DMS 273 (cell line): ENCODE measurements at regions not wholly inside any gene's neighbourhood (a gene's known extent, or its start where the extent isn't known, plus 50 kb on each side); places are given as distances from the start of the nearest gene placed in this dataset.
"Not testable (repeated sequence)": the region's sequence is repeated elsewhere in the genome, so short reads cannot be mapped to it uniquely, and the experiment has no call there.

ENCODE experiments used
- DNase-seq: peaks from one replicate; lab custom pipeline; 2025; ENCODE audit not compliant: unreplicated experiment; lab: John Stamatoyannopoulos, UW

DNA sequence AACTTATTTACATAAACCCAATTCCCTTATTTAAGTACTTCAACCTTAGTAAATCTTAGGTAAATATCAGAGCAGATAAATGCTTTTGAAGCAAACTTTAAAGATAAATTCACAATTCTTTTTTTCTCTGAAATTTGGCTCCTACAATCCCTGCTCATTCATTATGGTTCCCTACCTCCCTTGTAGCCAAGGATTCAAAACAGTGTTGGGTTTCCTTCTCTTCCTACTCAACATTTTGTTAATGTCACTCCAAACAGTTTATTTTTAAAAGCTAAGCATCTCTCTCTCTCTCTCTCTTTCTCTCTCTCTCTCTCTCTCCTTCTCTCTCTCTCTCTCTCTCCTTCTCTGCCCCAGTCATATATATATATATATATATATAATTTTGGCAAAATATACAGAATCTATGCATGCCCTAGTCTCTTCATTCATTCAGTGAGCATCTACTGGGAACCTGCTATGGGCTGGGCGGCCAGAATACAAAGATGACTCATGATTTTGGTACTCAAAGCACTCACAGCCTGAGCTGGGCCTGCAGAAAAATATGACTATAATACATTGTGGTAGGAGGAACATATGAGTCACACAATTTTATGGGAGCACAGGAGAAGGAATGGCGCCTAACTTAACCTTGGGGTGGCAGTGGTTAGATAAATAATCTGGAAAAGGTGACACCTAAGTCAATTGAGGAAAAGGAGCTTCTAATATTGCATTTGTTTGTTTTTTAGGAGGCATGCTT is 123.7 kb upstream of the DHRS4 start:
- DNase-seq = no peak

DNA sequence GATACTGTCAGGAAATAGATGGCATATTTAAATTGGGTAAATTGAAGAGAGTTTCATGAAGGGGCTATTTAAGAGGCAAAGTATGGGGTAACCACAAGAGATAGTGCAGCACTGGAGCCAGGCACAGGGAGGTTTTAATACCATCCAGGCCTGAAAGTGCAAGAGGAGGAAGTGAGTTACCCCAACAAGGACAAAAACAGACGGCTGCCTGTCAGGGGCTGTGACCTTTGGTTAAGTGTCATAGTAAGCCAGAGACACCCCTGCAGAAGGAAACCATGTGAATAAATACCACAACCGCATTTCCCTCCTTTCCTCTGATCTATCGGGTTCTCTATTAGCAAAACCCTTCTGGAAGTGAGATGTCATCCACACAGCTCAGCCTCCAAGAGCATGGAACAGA is 122.0 kb upstream of the DHRS4 start:
- DNase-seq = no peak

DNA sequence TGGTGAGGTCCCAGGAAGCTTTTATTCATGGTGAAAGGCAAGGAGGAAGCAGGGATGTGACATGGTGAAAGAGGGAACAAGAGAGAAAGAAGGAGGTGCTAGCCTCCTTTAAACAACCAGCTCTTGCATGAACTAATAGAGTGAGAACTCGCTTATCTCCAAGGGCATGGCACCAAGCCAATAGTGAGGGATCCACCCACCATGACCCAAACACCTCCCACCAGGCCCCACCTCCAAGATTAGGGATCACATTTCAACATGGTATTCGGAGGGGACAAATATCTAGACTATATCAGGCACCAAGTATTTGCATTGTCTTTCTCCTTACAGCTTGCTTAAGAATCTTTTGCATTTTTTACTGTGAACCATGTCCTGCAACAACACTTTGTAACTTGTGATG is 91.9 kb upstream of the DHRS4 start:
- peak; percentile 72 for DNase-seq

DNA sequence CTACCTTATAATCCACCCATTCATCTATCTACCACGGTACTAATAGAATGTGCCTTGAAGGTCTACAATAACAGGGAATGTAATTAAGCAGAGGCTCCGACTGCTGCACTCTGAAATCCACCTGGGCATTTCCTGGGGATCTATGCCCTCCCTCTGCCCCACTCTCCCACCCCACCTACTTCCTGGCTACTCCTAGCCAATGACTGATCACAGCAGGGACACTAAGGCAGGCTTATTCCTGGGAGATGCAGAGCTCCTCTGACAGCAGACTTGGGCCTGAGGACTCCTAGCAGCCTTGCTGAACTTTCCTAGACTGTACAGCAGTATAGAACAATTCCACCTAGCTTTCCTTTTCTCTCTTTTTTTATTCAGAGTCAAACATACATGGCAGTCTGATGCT is 91.1 kb upstream of the DHRS4 start:
- no peak for DNase-seq

DNA sequence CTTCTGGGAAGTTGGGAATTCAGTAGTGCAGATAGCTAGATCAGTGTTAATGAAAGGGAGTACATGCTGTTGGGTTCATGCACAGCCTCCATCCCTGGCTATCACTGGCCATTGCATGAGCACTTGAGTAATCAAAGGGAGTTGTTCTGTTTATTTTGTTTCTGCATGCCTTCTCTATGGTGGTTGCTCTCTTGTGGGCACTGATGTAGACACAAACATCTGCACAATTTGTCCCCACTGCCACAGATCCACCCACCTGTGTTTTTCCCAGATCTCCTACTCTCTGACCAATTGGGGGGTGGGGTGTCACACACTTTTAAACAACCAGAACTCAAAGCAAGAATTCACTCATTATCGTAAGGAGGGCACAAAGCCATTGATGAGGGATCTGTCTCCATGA is 89.7 kb upstream of the DHRS4 start:
- DNase-seq = no peak

DNA sequence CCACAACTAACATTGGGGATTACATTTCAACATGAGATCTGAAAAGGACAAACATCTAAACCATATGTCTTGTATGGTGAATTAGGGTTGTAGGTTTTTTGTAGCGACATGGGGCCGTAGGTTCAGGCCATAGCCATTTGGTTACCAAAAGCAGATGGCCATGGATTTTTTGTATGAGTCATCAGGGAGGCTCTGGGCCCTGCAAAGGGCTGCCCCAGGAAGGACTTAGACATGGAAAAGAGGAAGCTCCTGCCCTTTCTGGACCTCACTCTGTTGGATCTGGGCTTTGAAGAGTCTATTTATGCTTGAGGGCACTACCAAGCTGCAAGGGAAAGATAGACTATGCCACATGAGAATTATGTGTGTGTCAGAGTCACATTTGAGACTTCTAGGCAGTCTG is 89.3 kb upstream of the DHRS4 start:
- DNase-seq = peak; percentile 69

DNA sequence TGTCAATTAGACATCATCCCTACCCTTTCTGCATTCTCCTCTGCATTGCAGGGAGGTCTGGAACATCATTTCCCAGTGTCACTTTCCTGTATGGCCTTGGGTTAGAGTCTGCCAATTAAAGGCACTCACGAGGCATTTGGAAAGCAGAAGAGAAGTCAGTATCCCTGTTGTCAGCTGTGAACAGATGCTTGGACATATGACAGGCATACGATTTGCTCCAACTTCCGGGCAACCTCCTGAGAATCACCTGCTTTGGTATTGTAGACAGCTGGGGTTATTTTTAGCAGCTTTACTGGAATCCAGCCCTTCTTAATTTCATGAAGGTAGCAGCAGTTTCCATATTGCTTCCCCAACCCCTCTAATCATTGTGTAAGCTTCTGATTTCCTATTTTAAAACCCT is 88.7 kb upstream of the DHRS4 start:
- DNase-seq = peak; percentile 82

DNA sequence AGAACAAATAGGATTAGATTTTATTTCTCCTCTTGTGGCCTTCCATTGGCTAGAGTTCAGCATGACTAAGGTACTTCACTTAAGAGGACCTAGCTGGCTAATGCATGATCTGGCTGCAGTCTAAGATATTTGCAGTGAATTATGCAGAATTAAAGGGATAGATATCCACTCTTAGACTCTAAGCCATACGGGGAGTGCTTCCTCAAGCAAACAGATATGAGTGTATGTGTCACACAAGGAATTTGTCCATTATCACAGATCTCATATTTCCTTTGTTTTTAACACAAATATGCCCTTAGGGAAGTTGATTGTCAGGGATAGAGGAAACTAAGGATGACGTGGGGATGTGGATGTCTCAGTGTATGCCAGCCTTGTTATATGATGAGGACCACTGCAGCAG is 88.1 kb upstream of the DHRS4 start:
- DNase-seq = peak; percentile 38

DNA sequence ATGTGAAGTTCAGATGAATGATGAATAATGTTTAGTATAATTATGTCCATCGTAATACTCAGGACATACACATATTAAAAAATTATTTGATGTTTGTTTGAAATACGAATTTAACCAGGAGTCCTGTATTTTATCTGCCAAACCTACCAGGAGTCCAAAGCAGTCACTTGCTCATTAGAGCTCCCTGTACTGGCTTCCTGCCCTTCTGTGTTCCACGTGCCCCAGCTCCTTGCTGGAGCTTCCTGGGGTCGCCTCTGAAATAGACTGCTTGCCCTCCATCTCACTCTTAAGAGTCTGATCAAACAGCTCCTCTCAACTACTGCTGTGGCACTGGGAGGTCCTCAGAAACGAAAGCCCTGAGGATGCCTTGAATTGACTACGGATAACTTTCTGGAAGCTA is 87.3 kb upstream of the DHRS4 start:
- DNase-seq = no peak

DNA sequence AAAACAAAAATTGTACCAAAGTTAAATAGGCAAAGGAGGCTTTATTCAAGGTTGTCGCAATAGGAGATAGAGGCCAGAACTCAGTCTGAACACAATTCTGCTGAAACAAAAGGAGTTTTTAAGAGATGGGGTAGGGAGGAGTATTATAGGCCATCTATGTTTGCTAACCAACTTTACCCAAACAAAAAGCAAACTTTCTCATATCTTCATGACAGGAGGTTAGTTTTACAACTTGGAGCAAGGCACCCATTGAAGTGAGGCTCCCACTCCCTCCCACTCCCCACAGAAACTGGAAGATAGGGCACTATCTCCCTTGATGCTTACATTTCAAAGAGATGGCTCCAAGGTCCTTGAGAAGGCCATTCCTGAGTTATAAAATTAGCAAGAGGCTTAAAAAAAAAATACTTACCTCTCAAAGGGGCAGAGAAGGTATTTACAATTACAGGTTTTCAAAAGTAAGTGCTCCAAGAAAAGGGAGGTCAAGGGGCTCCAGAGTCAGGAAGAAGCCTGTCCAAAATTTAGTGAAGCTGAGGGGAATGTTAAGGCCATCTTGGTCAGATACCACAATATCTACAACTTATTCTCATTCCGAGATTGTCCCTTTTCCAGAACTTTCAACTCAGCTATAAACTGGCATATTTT is 84.4 kb upstream of the DHRS4 start:
- no peak for DNase-seq

DNA sequence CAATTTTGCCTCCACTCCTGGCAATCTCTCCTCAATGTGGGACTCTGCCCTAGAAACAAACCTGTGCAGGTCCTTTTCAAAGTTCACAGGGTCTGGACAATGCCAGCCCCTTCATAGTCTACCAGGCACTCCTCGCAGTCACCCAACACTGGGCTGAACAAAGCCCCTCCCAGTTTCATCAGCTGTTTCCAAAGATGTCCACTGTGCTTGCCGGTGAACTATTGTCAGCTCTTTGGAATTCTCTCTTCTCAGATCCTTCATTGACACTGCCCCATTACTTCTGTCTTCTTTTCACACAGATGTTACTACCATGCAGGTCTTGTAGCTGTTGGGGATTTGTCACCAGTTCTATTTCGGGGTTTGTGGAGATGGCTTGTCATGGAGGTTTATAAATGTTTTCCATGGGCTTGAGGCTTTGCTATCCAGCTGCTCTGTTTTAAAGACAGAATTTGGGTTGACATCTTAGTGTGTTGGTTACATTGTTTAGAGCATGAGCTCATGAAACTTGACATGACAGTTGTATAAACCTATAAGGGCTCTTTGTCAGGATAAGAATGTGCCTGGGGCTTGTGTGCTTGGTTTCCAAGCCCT is 77.3 kb upstream of the DHRS4 start:
- DNase-seq = no peak

DNA sequence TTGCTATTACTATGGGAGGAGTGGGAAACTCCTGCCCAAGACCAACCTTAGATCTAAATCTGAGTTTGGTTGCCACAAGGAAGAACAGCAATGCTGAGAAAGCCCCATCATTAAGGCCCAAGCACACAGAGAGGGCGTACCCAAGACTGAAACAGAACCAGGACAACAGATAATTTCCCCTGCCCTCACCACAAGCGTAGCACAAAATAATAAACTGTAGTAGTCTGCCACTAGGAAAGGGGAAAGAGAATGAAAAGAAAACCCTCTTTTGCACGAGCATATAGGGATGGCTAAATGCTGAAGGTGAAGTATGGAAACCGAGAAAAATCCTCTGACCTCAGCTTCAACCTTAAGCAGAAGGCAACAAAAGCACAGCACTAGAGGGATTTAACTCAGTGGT is 76.5 kb upstream of the DHRS4 start:
- no peak for DNase-seq

DNA sequence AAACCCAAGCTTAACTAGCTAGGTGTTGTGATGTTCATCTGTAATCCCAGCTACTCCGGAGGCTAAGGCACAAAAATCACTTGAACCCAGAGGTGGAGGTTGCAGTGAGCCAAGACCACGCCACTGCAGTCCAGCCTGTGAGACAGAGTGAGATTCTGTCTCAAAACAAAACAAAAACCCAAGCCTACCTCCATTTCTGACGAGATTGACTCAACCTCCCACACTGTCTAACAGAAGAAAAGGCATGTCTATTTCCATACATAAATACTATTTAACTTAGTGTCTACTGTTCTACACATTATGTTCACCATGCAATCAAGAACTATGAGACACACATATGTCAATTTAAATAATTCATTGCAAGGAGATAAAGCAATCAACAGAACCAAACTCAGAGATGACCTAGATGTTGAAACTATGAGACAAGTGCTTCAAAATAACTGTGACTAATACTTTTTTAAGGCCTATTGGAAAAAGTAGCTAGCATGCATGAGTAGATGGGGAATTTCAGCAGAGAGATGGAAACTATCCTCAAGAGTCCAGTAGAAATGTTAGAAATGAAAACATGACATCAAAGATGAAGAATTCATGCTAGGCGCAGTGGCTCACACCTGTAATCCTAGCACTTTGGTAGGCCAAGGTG is 75.9 kb upstream of the DHRS4 start:
- no peak for DNase-seq

DNA sequence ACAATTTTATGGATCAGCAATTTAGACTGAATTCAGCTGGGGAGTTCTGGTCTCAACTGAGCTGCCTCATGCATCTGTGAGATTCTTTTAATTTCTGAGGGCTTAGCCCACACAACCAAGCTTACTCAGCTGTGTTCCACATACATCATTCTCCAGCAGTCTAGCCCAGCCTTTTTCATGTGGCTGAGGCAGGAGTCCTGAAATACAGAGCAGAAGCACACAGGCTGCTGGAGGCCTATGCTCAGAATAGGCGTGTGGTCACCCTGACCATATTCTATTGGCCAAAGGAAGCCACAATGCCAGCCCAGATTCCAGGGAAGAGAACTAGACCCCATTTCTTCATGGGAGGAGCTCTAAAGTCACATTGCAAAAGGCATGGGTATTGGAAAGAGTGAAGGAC is 72.3 kb upstream of the DHRS4 start:
- no peak for DNase-seq

DNA sequence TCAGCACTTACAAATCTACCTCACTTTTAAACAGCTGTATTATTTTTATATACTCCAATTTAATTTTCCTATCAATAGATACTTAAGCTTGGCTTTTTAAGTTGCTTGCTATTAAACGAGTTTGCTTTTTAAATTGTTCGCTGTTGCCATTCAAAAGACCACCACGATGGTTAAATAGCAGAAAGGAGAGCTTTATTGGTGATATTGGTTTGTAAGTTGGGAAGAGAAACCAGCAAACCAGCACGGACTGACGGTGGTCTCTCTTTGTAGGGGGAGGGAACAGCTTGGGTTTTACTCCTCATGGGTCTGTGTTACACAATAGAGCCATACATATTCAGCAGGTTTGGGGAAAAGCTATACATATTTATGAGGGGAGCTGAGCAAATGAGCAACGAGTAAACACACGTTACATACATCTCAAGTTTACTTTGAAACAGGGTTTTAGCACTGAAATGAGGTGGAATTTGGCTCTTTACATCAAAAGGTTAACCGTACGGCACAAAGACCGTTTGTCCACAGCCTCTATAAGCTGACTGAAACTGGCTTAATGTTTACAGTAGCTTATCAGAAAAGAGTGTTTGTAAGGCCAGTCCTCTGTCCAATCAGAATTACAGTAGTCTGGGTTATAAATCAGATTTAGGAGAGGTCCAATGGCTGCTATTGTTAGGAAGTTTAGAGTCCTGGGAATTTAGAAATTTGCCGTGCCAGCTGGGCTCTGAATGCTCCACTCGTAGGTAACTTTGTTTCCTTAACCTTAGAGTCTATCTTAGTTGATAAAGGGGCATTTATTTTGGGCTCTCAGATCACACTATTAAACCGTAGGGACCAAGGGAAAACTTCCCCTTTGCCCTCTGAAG is 69.7 kb upstream of the DHRS4 start:
- peak; percentile 57 for DNase-seq

DNA sequence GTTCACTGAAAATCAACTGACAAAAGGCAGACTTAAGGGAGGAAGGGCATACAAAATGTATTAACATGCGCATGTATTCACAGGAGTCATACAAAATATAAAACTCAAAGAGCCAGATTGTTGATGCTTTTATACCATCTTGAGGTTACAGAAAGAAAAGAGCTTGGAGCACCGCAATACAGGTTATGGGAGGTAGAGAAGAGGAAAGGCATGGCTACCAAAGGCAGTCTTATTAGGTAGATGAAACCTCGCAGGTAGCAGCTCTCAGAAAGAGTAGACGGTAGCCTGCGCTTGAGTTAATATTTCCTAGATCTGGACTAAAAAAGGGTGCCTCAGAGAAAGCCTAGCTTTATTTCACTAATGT is 69.0 kb upstream of the DHRS4 start:
- DNase-seq = peak; percentile 48

DNA sequence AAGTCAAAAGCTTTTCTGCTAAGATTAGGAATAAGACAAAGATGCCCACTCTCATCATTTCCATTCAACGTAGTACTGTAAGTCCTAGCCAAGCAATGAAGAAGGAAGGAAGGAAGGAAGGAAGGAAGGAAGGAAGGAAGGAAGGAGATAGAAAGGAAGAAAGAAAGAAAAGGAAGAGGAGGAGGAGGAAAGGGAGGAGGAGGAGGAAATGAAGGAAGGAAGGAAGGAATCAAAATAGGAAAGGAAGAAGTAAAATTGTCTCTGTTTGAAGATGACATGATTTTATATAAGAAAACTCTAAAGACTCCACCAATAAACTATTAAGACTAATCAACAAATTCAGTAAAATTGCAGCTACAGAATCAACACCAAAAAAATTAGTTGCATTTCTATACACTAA is 66.0 kb upstream of the DHRS4 start:
- no peak for DNase-seq

DNA sequence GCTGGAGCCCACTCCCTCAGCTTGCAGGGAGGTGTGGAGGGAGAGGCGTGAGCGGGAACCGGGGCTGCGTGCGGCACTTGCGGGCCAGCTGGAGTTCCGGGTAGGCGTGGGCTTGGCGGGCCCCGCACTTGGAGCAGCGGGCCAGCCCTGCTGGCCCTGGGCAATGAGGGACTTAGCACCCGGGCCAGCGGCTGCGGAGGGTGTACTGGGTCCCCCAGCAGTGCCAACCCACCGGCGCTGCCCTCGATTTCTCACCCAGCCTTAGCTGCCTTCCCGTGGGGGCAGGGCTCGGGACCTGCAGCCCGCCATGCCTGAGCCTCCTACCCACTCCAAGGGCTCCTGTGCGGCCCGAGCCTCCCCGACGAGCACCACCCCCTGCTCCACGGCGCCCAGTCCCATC is 61.9 kb upstream of the DHRS4 start:
- DNase-seq = not testable (repeated sequence)

DNA sequence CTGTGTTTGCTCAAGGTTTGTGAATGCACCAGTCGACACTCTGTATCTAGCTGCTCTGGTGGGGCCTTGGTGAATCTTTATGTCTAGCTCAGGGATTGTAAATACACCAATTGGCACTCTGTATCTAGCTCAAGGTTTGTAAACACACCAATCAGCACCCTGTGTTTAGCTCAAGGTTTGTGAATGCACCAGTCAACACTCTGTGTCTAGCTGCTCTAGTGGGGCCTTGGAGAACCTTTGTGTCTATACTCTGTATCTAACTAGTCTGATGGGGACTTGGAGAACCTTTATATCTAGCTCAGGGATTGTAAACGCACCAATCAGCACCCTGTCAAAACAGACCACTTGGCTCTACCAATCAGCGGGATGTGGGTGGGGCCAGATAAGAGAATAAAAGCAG is 61.3 kb upstream of the DHRS4 start:
- DNase-seq = not testable (repeated sequence)

DNA sequence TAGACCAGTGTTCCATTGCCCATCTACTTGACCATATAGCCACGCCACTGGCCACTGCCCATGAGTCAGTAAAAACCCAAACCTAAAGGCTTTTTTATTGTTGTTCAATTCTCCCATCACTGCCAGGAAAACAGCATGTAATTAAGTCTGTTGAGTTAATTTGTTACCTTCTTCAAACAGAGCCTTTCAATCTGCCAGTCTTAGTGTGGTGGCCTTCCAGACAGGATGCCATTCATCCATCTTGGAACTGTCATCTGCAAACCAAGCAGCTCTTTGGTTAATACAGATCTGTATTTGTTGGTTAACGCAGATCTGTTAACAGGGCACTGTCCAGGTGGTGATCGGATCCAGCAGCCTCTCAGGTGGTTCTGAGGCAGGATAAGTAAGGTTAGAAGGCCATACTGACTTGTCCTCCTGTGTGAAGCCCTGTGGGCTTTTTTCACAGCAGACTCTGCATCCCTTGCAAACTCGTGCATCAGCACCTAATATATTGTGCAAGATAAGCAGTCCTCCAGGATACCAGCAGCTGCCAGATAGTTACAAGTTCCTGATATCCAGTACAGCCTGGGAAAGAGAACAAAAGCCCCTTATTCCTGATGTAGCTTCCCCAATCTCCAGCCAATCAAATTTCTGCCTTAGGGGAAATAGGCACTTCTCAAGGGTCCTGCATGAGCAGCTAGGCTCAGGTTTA is 59.1 kb upstream of the DHRS4 start:
- peak; percentile 8 for DNase-seq

DNA sequence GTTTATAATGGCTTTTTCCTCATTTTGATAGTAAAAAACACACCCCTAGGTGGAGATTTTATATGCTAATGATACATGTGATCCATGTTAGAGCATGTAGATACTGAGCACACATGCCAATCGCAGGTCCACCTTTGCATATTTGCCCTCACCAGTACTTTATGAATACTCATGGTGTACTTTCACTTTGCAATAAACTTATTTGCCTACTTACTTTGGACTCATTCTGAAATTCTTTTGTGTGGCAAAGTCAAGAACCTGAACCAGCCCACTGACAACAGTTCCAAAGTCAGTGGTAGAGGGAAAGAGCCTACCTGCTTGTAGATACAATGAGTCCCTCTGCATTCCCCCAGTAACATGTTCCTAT is 58.5 kb upstream of the DHRS4 start:
- DNase-seq = no peak
